Activated CD4-positive, alpha-beta T cell treated with anti-CD3 and anti-CD28 coated beads, Interleukin-2, Interleukin-6, amounts not matched to agents 100 ng/mL and 50 ng/mL, durations not matched to agents 16 hours and 8 hours (primary cell): ENCODE measurements at regions not wholly inside any gene's neighbourhood (a gene's known extent, or its start where the extent isn't known, plus 50 kb on each side); places are given as distances from the start of the nearest gene placed in this dataset.
"Not testable (repeated sequence)": the region's sequence is repeated elsewhere in the genome, so short reads cannot be mapped to it uniquely, and the experiment has no call there.

Experiments
- DNase-seq: peaks from one replicate; pipeline ENCODE4 v3.0.0-alpha.2; 2020

DNA sequence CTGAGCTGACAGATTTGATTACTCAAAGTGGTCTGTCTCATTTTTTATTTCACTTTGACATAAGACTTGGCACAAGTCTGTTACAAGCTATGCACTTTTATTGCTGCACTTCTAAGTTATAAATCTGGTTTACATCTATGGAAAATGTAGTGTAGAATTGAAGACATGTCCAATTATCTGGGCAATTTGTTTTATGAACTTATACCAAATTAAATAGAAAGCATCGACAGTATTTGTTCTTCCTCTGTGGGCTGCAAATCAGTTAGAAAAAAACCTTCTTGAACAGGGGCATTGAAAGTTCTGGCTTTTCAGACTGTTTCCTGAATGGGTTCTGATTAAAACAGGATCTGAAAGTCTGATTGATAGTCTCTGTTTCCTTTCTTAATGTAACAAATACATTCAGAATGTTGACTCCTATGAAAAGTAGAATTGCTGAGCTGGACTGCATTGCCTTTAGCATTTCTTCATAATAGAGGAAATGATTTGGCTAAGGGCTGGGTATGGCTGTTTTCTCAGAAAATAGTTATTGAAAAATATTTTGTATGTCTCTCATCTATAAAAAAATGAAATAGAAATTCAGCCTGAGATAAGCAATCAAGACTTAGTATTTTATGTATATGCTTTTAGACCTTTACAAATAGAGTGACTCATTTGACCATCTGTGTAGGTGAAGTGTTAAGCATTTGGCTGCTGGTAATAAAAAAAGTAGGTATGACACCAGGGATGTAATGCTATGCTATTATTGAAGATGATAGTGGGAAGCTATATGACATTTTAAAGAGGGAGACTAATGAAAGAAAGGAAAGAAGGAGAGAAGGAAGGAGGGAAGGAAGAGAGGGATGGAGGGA is 210.9 kb upstream of the SPRY2 start:
- DNase-seq = no peak

DNA sequence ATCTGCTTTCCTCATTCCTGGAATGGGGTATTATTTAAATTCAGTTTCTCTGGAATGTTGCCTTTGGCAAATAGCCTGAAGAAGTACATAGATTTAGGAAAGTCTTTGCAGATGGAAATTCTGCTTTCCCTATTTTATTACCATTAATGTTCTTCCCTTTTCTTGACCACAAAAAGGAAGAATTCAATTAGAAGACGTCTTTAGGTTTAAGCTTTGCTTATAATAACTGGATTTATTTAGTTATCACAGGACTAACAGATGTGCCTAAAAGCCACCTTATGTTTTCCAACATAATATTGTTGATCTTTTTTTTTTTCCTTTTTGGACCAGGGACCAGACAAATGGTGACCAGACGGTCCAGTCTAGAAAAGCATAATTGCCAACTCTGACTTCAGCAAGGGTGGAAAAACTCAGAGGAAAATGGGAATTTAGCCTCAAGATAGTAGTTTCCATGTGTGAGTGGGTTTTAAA is 210.1 kb upstream of the SPRY2 start:
- no peak for DNase-seq

DNA sequence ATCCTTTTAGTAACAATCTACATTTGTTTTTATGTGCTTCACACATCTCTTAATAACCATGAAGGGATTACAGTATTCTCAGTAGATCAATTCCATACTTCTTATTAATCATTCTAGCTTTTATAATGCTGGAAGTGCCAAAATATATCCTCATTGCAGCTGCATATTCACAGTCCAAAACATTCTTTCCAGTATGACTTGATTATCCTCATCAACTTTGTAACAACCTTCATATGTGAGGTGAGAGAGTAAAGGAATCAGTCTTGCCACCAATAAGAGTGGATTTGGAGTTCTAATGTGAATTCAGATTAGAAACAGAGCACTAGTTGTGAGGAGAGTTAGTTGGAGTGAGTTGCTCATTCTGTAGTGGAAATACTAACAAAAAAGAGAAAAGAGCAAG is 208.0 kb upstream of the SPRY2 start:
- no peak for DNase-seq

DNA sequence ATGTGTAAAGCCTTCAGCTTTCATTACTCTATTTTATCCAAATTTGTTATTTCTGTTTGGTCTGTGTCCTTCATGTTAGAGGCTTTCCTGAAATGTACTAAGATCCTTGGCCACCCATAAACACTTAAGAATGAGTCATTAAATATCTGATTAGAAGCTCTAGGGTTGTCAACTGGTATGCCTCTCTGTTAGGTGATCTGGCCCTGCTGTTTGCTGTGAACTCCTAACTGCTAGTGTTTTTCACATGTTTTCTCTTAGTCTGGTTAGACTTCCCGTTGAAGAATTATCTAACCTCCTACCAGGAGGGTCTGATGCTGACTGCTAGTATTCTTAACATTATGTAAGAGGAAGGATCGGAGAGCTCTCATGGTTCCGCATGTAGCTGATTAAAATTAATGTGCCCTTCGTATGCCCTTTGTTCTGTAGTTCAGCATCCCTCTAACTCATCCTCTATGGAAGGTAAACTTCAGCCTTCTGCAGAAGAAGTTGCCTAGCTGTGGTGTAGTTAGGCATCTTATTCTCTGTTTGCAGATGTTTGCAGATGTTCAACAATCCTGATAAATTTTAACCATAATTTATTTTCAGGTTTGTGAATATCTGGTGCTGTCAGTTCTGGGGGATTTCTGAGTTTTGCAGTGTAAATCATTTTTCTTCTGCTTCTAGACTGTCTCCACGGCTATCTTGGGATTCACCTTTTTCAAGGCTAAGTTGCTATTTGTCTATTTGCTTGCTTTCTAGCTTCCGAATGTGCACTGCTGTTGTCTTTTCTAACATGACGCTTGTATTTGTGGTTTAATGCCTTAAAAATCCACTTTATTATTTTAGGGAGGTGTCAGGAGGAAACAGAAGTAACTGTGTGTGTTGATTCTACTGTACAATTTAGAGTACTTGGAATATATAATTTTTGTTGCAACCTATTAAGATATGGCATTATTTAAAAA is 207.2 kb upstream of the SPRY2 start:
- no peak for DNase-seq

DNA sequence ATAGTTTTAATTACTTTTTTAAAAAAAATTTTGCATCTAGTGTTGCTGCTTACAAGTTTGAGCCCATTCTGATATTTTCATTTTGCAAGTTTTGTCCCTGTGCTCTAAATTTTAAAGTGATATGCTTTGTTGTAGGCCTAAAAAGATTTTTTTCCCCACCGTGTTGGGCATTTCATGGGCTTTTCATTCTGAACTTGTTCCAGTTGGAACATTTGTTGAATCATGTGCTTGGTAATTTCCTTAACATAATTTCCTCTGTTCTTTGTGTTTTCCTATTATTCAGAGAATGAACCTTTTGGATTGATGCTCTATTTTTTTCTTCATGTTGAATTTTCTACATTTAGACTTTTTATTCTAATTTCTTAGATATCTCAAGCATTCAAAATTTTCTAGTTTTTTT is 206.4 kb upstream of the SPRY2 start:
- no peak for DNase-seq

DNA sequence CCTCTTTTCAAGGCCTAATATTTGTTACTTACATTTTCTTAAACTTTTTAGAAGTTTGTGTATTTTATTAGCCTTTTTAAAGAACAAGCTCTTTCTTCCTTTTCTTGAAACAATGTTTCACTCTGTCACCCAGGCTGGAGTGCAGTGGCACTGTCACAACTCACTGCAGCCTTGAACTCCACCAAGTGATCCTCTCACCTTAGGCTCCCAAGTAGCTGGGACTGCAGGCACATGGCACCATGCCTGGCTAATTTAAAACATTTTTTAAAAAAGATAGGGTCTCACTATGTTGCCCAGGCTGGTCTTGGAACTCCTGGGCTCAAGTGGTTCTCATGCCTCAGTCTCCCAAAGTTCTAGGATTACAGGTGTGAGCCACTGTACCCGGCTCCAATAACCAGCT is 192.2 kb upstream of the SPRY2 start:
- no peak for DNase-seq

DNA sequence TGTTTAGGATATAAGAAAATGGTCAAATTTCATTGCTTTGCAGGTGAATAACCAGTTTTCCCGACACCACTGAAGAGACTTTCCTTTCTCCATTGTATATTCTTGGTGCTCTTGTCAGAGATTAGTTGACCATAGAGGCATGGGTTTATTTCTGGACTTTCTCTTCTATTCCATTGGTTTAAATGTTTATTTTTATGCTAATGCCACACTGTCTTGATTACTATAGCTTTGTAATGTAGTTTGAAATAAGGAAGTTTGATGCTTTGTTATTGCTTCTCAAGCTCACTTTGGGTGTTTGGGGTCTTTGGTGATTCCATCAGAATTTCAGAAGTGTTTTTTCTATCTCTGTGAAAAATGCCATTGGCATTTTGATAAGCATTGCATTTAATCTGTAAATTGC is 190.0 kb upstream of the SPRY2 start:
- no peak for DNase-seq

DNA sequence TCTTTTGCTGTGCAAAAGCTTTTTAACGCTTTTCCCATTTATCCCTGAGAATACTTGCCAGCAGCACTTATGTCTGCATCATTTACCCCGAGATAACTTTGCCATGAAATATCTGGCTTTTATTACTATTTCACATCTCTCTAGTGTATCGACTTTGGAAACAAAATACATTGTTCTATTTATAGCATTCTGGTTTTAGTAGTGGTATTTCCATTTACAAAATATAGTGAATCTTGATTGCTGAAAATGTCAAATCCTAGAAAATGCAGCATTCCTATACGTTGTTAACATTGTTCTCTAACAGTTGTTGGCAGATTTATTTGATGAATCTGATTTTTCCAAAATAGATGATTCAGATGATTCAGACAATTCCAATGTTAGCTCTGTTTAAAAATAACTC is 189.3 kb upstream of the SPRY2 start:
- DNase-seq = no peak

DNA sequence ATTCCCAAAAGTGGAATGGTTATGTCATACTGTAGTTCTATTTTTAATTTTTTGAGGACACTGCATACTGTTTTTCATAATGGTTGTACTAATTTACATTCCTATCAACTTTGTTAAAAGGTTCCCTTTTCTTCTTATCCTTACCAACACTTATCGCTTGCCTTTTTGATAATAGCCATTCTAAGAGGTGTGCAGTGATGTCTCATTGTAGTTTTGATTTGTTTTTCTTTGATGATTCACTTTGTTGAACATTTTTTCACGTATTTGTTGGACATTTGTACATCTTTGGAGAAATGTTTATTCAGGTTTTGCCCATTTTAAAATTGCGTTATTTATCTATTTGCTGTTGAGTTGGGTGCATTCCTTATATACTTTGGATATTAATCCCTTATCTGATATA is 188.8 kb upstream of the SPRY2 start:
- no peak for DNase-seq

DNA sequence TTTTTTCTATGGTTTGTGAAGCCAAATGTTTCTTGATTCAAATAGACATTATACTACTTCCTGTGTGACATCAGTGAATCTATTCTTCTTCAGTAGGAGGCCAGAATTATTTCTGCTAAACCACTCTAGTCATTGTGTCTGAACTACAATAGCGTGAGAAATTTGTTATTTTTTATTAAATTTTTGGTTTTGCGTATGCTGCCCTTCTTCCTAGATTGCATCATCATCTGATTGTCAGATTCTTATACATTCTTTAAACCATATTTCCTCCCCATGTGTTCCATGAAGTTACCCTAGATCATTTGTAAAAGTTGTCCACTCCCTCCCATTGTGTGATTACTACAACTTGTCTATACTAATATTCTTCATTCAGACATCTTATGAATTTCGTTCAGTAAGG is 187.8 kb upstream of the SPRY2 start:
- DNase-seq = no peak

DNA sequence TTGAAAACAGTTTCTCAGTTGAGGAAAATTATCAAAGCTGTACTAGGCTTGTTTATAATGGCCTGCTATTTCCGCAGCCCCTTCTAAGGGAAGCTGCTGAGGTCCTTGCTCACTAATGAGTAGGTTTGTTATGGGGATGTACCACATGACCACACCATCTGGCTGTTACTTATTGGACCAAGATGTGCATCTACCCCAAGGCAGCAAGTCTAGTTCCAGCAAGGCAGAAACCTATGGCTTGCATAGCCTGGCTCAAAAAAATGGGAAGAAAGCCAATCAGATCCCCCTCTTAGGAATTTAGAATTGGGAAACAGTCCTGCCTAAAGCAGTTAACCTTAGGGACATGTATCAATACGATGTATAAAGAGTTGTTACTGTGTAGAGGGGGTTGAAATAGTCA is 186.5 kb upstream of the SPRY2 start:
- no peak for DNase-seq

DNA sequence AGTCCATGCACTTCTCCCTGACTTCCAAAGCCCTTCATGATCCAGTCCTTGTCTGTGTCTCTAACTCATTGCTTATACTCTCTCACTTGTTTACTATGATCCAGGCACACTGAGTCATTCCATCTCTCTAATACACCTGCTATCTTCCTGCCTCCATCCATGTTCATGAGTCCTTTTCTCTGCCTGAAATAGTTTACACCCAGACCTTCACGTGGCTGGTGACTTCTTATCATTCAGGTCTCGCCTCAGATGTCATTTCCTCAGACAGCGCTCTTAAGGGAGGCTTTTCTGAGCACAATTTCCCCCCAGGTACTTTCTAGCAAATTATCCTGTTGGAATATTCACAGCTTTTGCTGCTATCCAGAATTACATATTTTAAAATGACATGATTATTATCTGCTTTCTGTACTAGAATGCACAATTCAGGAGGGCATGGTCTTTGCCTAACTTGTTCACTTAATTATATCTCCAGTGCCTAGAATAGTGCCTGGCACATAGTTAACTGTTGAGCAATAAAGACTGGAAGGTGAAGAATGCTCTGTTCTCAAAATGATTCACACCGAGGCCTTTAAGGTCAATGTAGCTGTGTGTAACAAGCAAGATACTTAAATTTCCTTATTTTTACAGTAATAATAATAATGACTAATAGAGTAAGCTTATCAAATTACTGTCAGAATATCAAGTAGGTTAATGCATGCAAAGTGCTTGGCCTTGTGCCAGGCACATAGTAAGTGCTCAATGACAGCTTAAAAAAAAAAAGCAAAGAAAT is 183.7 kb upstream of the SPRY2 start:
- DNase-seq = no peak

DNA sequence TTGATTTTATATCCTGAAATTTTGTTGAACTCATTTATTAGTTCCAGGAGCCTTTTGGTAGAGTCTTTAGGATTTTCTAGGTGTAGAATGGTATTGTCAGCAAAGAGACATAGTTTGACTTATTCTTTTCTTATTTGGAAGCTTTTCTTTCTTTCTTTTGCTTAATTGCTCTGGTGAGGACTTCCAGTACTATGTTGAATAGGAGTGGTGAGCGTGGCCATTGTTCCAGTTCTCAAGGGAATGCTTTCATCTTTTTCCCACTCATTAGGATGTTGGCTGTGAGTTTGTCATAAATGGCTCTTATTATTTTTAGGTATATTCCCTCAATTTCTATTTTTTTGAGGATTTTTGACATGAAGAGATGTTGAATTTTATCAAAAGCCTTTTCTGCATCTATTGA is 182.2 kb upstream of the SPRY2 start:
- no peak for DNase-seq

DNA sequence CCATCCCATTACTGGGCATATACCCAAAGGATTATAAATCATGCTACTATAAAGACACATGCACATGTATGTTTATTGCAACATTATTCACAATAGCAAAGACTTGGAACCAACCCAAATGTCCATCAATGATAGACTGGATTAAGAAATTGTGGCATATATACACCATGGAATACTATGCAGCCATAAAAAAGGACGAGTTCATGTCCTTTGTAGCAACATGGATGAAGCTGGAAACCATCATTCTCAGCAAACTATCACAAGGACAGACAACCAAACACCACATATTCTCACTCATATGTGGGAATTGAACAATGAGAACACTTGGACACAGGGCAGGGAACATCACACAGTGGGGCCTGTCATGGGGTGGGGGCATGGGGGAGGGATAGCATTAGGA is 181.5 kb upstream of the SPRY2 start:
- not testable (repeated sequence) for DNase-seq

DNA sequence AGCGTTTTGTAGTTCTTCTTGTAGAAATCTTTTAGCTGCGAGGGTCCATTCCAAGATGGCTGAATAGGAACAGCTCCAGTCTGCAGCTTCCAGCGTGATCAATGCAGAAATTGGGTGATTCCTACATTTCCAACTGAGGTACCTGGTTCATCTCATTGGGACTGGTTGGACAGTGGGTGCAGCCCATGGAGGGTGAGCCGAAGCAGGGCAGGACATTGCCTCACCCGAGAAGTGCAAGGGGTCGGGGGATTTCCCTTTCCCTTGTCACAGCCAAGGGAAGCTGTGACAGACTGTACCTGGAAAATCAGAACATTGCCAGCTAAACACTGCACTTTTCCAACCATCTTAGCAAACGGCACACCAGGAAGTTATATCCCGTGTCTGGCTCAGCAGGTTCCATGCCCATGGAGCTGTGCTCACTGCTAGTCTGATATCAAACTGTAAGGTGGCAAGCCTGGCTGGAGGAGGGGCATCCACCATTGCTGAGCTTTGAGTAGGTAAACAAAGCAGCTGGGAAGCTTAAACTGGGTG is 176.0 kb upstream of the SPRY2 start:
- DNase-seq = no peak

DNA sequence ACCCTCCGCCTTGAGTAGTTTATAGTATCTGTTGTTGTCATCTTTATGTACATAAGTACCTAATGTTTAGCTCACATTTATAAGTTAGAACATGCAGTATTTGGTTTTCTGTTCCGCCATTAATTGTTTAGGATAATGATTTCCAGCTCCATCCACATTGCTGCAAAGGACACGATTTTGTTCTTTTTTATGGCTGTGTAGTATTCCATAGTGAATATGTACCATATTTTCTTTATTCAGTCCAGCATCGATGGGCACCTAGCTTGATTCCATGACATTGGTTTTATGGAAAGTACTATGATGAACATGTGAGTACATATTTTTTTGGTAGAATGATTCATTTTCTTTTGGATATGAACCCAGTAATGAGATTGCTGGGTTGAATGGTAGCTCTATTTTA is 174.4 kb upstream of the SPRY2 start:
- DNase-seq = no peak

DNA sequence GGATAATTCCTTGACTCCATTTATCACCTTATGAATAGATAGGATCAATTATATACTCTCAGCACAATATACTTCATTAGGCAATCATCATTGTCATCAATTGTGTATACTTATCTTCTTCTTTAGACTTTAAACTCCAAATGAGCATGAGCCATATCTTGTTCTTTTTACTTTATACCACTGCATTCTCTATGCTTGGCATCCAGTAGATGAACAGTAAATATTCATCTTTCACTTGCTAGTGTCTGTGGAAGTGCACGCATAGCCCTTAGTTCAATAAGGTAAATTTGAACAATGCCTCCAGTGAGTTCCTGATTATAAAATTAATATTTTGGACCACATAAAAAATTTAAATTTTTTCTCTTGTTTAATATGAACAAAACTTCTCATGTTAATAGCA is 172.3 kb upstream of the SPRY2 start:
- DNase-seq = no peak

DNA sequence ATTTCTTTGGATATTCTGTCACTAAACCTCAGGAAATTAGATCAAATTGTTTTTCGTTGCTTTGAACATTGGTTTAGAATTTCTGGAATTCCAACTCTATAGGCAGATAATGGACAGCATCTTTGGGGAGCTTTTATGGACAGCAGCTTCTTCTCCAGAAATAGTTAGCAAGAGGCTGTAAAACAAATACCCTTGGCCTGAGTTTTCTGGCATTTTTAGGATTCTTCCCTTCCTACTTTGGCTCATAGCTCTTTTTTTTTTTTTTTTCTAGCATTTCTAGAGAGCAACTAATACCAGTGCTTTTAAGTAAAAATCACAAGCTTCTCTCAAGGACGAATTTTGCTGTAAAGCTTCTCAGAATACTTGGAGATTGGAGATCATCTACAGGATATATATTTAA is 169.8 kb upstream of the SPRY2 start:
- DNase-seq = no peak

DNA sequence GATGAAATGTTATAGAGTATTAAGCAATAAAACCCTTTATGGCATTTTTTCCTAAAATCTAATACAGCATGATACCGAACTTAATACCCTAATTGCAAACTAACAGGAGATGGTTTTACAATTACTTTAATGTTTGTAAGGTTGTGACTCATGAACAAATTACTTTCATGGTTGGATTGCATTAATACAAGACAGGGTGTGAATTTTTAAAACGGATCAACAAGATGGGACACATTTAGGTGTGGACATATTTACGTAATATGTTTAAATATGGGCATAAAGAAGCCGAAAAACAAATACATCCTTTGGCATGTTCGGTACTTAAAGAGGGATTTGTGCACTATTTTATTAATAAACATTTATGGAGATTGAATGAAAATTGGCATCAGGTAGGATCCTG is 168.3 kb upstream of the SPRY2 start:
- DNase-seq = no peak

DNA sequence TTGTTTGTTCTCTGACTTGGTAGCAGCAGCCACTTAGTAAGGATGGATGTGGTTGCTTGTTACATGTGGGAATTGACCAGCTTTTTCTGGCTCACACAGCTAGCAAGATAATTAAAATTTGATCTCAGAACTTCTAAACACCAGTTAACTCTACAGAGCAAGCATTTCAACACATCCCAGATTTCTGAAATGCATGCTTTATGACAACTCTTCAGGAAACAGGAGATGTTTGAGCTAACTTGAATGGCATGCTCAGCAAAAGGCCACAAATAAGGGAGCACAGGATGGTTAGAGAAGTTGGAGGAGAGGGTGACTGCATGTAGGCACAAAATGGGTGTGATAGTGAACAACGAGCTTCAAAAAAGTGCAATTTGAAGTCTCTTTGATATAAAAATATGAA is 167.1 kb upstream of the SPRY2 start:
- no peak for DNase-seq

DNA sequence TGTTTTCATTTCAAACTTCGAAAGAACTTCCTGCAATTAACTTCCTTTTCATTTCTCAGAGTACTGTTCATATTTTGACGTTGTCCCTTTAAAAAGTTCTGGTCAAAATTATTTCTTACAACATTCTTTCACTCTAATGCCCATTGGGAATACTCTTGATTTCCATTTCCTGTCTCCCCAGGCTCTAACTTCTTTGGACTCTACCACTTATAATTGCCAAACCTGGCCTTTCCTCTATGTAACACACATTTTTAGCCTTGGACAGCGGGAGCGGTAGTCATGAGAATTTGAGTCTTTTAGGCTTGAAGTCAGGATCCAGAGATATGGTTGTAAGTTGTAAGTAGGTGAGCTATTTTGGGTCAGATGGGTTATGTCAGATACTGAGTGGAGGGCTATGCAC is 163.5 kb upstream of the SPRY2 start:
- DNase-seq = no peak

DNA sequence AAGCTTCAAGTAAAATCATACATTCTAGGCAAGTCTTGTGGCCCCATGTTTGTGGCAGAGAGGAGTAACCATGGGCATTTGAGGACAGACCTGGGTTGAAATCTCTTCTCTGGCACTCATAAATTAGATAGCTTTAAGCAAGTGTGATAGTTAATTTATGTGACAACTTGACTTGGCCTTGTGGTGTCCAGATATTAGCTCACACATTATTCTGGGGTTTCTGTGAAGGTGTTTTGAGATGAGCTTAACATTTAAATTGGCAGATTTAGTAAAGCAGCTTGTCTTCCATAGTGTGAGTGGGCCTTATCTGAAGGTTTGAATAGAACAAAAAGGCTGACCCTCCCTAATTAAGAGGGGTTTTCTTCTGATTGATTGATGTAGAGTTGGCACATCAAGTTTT is 161.4 kb upstream of the SPRY2 start:
- DNase-seq = no peak

DNA sequence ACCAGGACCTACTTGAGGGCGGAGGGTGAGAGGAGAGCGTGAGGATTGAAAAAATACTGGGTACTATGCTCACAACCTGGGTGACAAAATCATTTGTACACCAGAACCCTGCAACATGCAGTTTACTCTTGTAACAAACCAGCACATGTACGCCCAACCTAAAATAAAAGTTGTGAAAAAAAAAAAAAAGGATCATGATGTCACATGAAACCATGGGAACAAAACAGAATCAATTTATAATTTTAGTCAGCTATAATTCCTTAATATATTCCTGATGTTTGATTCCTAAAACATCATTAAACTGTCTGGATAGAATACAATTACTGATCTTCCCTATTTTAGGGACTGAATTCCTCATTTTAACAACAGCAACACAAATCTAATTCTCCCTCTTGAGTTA is 160.6 kb upstream of the SPRY2 start:
- no peak for DNase-seq
